ENCODE measurements at regions not wholly inside any gene's neighbourhood (a gene's known extent, or its start where the extent isn't known, plus 50 kb on each side); places are given as distances from the start of the nearest gene placed in this dataset.

- Mint-ChIP-seq H3K27me3 (ENCODE audit: low read depth) (no peaks in the 10 kb centered on the region), H3K9me3 (no peaks in the 10 kb centered on the region), H3K36me3 (ENCODE audit: low read depth) (no peaks in the 10 kb centered on the region), H3K4me3 (no peak overlapping the region), H3K4me1 (no peaks in the 10 kb centered on the region), H3K27ac (no peak overlapping the region)
- no peak for TF ChIP-seq CTCF (IDR thresholded peaks at IDR 0.05; ENCODE audit: unreplicated experiment in 3 of 3)
Observed at GRCh38 chr20:5675103-5676091, 64.6 kb upstream of the GPCPD1 start.

GRCh38 chr20:5674176-5674660, 63.4 kb upstream of the GPCPD1 start:
- no peaks in the 10 kb centered on the region for H3K9me3 Mint-ChIP-seq
- no peak overlapping the region for H3K27ac Mint-ChIP-seq
- TF ChIP-seq CTCF (IDR thresholded peaks at IDR 0.05; ENCODE audit: unreplicated experiment in 3 of 3): no peak
- H3K27me3 Mint-ChIP-seq (ENCODE audit: low read depth): peaks cover 5% of the 10 kb centered on the region
- no peaks in the 10 kb centered on the region for H3K36me3 Mint-ChIP-seq (ENCODE audit: low read depth)
- no peaks in the 10 kb centered on the region for H3K4me1 Mint-ChIP-seq
- H3K4me3 Mint-ChIP-seq: no peak overlapping the region

- H3K4me3 Mint-ChIP-seq: no peak overlapping the region
- H3K36me3 Mint-ChIP-seq (ENCODE audit: low read depth): no peaks in the 10 kb centered on the region
- H3K4me1 Mint-ChIP-seq: no peaks in the 10 kb centered on the region
- no peak overlapping the region for H3K27ac Mint-ChIP-seq
- peaks cover 5% of the 10 kb centered on the region for H3K27me3 Mint-ChIP-seq (ENCODE audit: low read depth)
- H3K9me3 Mint-ChIP-seq: no peaks in the 10 kb centered on the region
- no peak for TF ChIP-seq CTCF (IDR thresholded peaks at IDR 0.05; ENCODE audit: unreplicated experiment in 3 of 3)
Observed at GRCh38 chr20:5670874-5671273, 60.1 kb upstream of the GPCPD1 start.

- no peaks in the 10 kb centered on the region for H3K9me3 Mint-ChIP-seq
- no peak overlapping the region for H3K27ac Mint-ChIP-seq
- TF ChIP-seq CTCF (IDR thresholded peaks at IDR 0.05; ENCODE audit: unreplicated experiment in 3 of 3): no peak
- no peaks in the 10 kb centered on the region for H3K36me3 Mint-ChIP-seq (ENCODE audit: low read depth)
- no peak overlapping the region for H3K4me3 Mint-ChIP-seq
- H3K27me3 Mint-ChIP-seq (ENCODE audit: low read depth): peaks cover 5% of the 10 kb centered on the region
- H3K4me1 Mint-ChIP-seq: no peaks in the 10 kb centered on the region
Observed at GRCh38 chr20:5670036-5670536, 59.3 kb upstream of the GPCPD1 start.

- no peak for TF ChIP-seq CTCF (IDR thresholded peaks at IDR 0.05; ENCODE audit: unreplicated experiment in 3 of 3)
- Mint-ChIP-seq H3K4me1 (no peaks in the 10 kb centered on the region), H3K27me3 (ENCODE audit: low read depth) (peaks cover 5% of the 10 kb centered on the region), H3K36me3 (ENCODE audit: low read depth) (no peaks in the 10 kb centered on the region), H3K4me3 (no peak overlapping the region), H3K9me3 (no peaks in the 10 kb centered on the region), H3K27ac (no peak overlapping the region)
Observed at GRCh38 chr20:5668529-5668868, 57.7 kb upstream of the GPCPD1 start.

Measured in nephron (organoid).